BLaER1 treated with 17β-estradiol and CSF1 and Interleukin-3, amounts not matched to agents 10 nM and 100 nM (cell line): ENCODE measurements at regions not wholly inside any gene's neighbourhood (a gene's known extent, or its start where the extent isn't known, plus 50 kb on each side); places are given as distances from the start of the nearest gene placed in this dataset.

ENCODE experiments used
- H3K27ac ChIP-seq, 11 experiments: shearing (Covaris generic); formaldehyde crosslinking; 2 replicates each; pipeline ENCODE4 v1.8.1; 2022
- H3K27me3 ChIP-seq, 11 experiments: shearing (Covaris generic); formaldehyde crosslinking; 2 replicates each; pipeline ENCODE4 v1.8.1; 2022
- H3K36me3 ChIP-seq, 11 experiments: shearing (Covaris generic); formaldehyde crosslinking; 2 replicates each; pipeline ENCODE4 v1.8.1; 2022
- H3K4me1 ChIP-seq, 10 experiments: shearing (Covaris generic); formaldehyde crosslinking; 2 replicates each; pipeline ENCODE4 v1.8.1; 2022
- H3K4me2 ChIP-seq, 11 experiments: shearing (Covaris generic); formaldehyde crosslinking; 2 replicates each; pipeline ENCODE4 v1.8.1; 2022
- H3K4me3 ChIP-seq, 10 experiments: shearing (Covaris generic); formaldehyde crosslinking; 2 replicates each; pipeline ENCODE4 v1.8.1; 2022
- H3K9ac ChIP-seq, 11 experiments: shearing (Covaris generic); formaldehyde crosslinking; 2 replicates each; pipeline ENCODE4 v1.8.1; 2022
- H3K9me3 ChIP-seq, 11 experiments: shearing (Covaris generic); formaldehyde crosslinking; replicated peaks in 1 of 11; 2 replicates each; pipeline ENCODE4 v1.8.1; 2022
- H4K20me1 ChIP-seq, 11 experiments: shearing (Covaris generic); formaldehyde crosslinking; 2 replicates each; pipeline ENCODE4 v1.8.1; 2022
- Cebpa-rat ChIP-seq, 11 experiments: shearing (Covaris generic); IDR thresholded peaks; 2 replicates each; pipeline ENCODE4 v1.8.1; 2022

- Histone ChIP-seq H3K9me3 (peaks cover 0 to 41% (median 27%) of the 10 kb centered on the region in 11 experiments; a peak in 15 of 22 replicates), H3K36me3 (peaks cover 0 to 5% (median 0%) of the 10 kb centered on the region in 11 experiments; a peak in 2 of 22 replicates), H3K4me2 (no peak overlapping the region), H4K20me1 (no peaks in the 10 kb centered on the region), H3K27ac (peak overlapping the region in 1 of 11 experiments; percentile 32; a peak in 1 of 22 replicates), H3K27me3 (no peaks in the 10 kb centered on the region), H3K4me3 (no peak overlapping the region), H3K9ac (no peak overlapping the region), H3K4me1 (no peaks in the 10 kb centered on the region)
- no peak for TF ChIP-seq Cebpa-rat (IDR thresholded peaks at IDR 0.05)
Observed at GRCh38 chr14:49173765-49174373, 412.3 kb downstream of the RPS29 start.

- Histone ChIP-seq H3K27me3 (no peaks in the 10 kb centered on the region), H3K4me3 (no peak overlapping the region), H3K4me1 (peaks cover 0 to 60% (median 47%) of the 10 kb centered on the region in 10 experiments; a peak in 15 of 20 replicates), H3K9me3 (peaks cover 0 to 85% (median 53%) of the 10 kb centered on the region in 11 experiments; a peak in 18 of 22 replicates), H3K36me3 (peaks cover 0 to 7% (median 0%) of the 10 kb centered on the region in 11 experiments; a peak in 3 of 22 replicates), H4K20me1 (no peaks in the 10 kb centered on the region), H3K4me2 (peak overlapping the region in 4 of 11 experiments; percentile 13 to 21 (median 15); a peak in 4 of 22 replicates), H3K27ac (peak overlapping the region in 1 of 11 experiments; percentile 76; a peak in 1 of 22 replicates), H3K9ac (no peak overlapping the region)
- no peak for TF ChIP-seq Cebpa-rat (IDR thresholded peaks at IDR 0.05)
Observed at GRCh38 chr14:49164074-49164473, 422.1 kb downstream of the RPS29 start.

GRCh38 chr14:49160983-49161382 lies 425.2 kb downstream of the RPS29 start:
- Histone ChIP-seq H3K27me3 (no peaks in the 10 kb centered on the region), H3K36me3 (peaks cover 0 to 11% (median 0%) of the 10 kb centered on the region in 11 experiments; a peak in 2 of 22 replicates), H3K9me3 (peaks cover 5 to 85% (median 59%) of the 10 kb centered on the region in 11 experiments; a peak in 21 of 22 replicates)

DNA sequence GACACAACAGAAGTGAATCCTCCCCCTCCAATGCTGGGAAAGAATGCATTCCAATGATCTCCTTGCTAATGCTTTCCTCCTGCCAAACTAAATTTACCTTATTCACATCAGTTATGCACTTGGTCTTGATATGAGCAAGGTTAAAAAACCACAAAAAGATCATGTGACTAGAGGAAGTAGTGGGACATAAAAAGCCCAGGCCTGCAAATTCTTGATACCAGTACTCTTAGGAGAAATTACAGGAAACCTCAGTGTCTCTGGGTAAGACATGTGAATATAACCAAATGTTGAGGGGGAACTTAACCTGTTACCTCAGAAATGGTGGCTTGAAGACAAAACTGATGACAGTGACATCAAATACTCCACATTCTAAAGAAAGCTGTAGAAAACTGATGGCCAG lies 427.1 kb downstream of the RPS29 start:
- Histone ChIP-seq H4K20me1 (no peaks in the 10 kb centered on the region), H3K9me3 (peaks cover 5 to 80% (median 57%) of the 10 kb centered on the region in 11 experiments; a peak in 20 of 22 replicates), H3K4me2 (peak overlapping the region in 8 of 11 experiments; percentile 42 to 72 (median 60); a peak in 15 of 22 replicates), H3K27ac (peak overlapping the region in 3 of 11 experiments; percentile 5 to 76 (median 29); a peak in 4 of 22 replicates), H3K9ac (0 out of 22 replicates have a peak overlapping the region, but pooled peaks of 1 of the 11 experiments have one; percentile 6), H3K27me3 (no peaks in the 10 kb centered on the region), H3K36me3 (peaks cover 0 to 9% (median 0%) of the 10 kb centered on the region in 11 experiments; a peak in 2 of 22 replicates), H3K4me3 (peak overlapping the region in 3 of 10 experiments; percentile 17 to 34 (median 23); a peak in 4 of 20 replicates), H3K4me1 (peaks cover 0 to 68% (median 48%) of the 10 kb centered on the region in 10 experiments; a peak in 15 of 20 replicates)
- TF ChIP-seq Cebpa-rat (IDR thresholded peaks at IDR 0.05), result no peak

More at GRCh38 chr14:49160983-49161382, 425.2 kb downstream of the RPS29 start:
- H3K9ac ChIP-seq, result peak overlapping the region in 1 of 11 experiments; percentile 51; a peak in 1 of 22 replicates
- H3K27ac ChIP-seq, result peak overlapping the region in 6 of 11 experiments; percentile 28 to 76 (median 48); a peak in 8 of 22 replicates
- H3K4me3 ChIP-seq, result 0 out of 20 replicates have a peak overlapping the region, but pooled peaks of 1 of the 10 experiments have one; percentile 4
- peak overlapping the region in 8 of 11 experiments; percentile 15 to 72 (median 60); a peak in 15 of 22 replicates for H3K4me2 ChIP-seq
- no peaks in the 10 kb centered on the region for H4K20me1 ChIP-seq
- no peak for TF ChIP-seq Cebpa-rat (IDR thresholded peaks at IDR 0.05)
- H3K4me1 ChIP-seq, result peaks cover 0 to 74% (median 49%) of the 10 kb centered on the region in 10 experiments; a peak in 15 of 20 replicates

GRCh38 chr14:49139593-49139992 lies 446.6 kb downstream of the RPS29 start:
- no peaks in the 10 kb centered on the region for H4K20me1 ChIP-seq
- H3K4me3 ChIP-seq, result no peak overlapping the region
- peaks cover 0 to 5% (median 0%) of the 10 kb centered on the region in 10 experiments; a peak in 3 of 20 replicates for H3K4me1 ChIP-seq
- no peak overlapping the region for H3K27ac ChIP-seq
- H3K9ac ChIP-seq, result no peak overlapping the region
- H3K36me3 ChIP-seq, result no peaks in the 10 kb centered on the region
- no peaks in the 10 kb centered on the region for H3K27me3 ChIP-seq
- H3K9me3 ChIP-seq, result peaks cover 0 to 50% (median 22%) of the 10 kb centered on the region in 11 experiments; a peak in 17 of 22 replicates
- no peak for TF ChIP-seq Cebpa-rat (IDR thresholded peaks at IDR 0.05)
- H3K4me2 ChIP-seq, result no peak overlapping the region

DNA sequence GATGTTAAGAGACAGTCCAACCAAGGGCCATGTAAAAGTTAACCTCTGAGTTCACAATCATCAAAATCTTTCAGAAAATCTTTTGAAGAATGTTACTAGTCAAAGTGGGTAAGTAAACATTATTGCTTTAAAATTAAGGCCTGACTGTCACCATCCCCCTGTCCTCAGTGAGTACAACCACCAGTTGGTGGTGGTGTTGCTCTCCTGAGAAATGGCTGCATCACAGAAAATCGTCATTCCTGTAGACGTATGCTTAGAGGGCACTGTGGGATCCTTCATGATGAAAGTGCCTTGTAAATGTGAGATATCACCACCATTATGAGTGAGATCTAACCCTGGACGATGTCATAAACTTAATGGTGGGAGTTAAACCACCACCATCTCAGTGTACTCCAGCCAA lies 451.2 kb downstream of the RPS29 start:
- no peaks in the 10 kb centered on the region for H3K27me3 ChIP-seq
- H3K9me3 ChIP-seq, result peaks cover 20 to 51% (median 30%) of the 10 kb centered on the region in 11 experiments
- H3K9ac ChIP-seq, result no peak overlapping the region
- no peaks in the 10 kb centered on the region; a peak in 2 of 22 replicates for H3K36me3 ChIP-seq
- no peak overlapping the region for H3K4me2 ChIP-seq
- peaks cover 0 to 5% (median 0%) of the 10 kb centered on the region in 10 experiments; a peak in 3 of 20 replicates for H3K4me1 ChIP-seq
- no peak for TF ChIP-seq Cebpa-rat (IDR thresholded peaks at IDR 0.05)
- no peak overlapping the region for H3K4me3 ChIP-seq
- H4K20me1 ChIP-seq, result no peaks in the 10 kb centered on the region
- H3K27ac ChIP-seq, result no peak overlapping the region

- Histone ChIP-seq H3K4me2 (no peak overlapping the region), H3K36me3 (no peaks in the 10 kb centered on the region), H3K4me1 (no peaks in the 10 kb centered on the region), H4K20me1 (no peaks in the 10 kb centered on the region), H3K27ac (no peak overlapping the region), H3K9me3 (peaks cover 0 to 11% (median 0%) of the 10 kb centered on the region in 11 experiments; a peak in 6 of 22 replicates), H3K9ac (no peak overlapping the region), H3K27me3 (no peaks in the 10 kb centered on the region), H3K4me3 (no peak overlapping the region)
- TF ChIP-seq Cebpa-rat (IDR thresholded peaks at IDR 0.05), result no peak
Observed at GRCh38 chr14:49121246-49121645, 464.9 kb downstream of the RPS29 start.

- Histone ChIP-seq H3K9me3 (peaks cover 0 to 9% (median 0%) of the 10 kb centered on the region in 11 experiments; a peak in 4 of 22 replicates), H3K27me3 (no peaks in the 10 kb centered on the region), H3K27ac (no peak overlapping the region), H3K9ac (no peak overlapping the region), H3K4me3 (no peak overlapping the region), H3K36me3 (no peaks in the 10 kb centered on the region), H3K4me2 (peak overlapping the region in 1 of 11 experiments; percentile 36; a peak in 1 of 22 replicates), H3K4me1 (peaks cover 0 to 16% (median 0%) of the 10 kb centered on the region in 10 experiments; a peak in 8 of 20 replicates), H4K20me1 (no peaks in the 10 kb centered on the region)
- no peak for TF ChIP-seq Cebpa-rat (IDR thresholded peaks at IDR 0.05)
Observed at GRCh38 chr14:49114161-49114893, 471.9 kb downstream of the RPS29 start.
